ENCODE measurements at regions not wholly inside any gene's neighbourhood (a gene's known extent, or its start where the extent isn't known, plus 50 kb on each side); places are given as distances from the start of the nearest gene placed in this dataset.
"Not testable (repeated sequence)": the region's sequence is repeated elsewhere in the genome, so short reads cannot be mapped to it uniquely, and the experiment has no call there.

GRCh38 chr2:103365071-103365470 lies 603.2 kb downstream of the TMEM182 start:
- no peak for DNase-seq (ENCODE audit: extremely low read depth in 1 of 2, low read depth in 1 of 2)

GRCh38 chr2:103367877-103368276 lies 606.0 kb downstream of the TMEM182 start:
- no peak for DNase-seq (ENCODE audit: extremely low read depth in 1 of 2, low read depth in 1 of 2)

GRCh38 chr2:103383541-103383940 lies 621.7 kb downstream of the TMEM182 start:
- DNase-seq (ENCODE audit: extremely low read depth in 1 of 2, low read depth in 1 of 2): no peak

- DNase-seq (ENCODE audit: extremely low read depth in 1 of 2, low read depth in 1 of 2): no peak
These were observed 625.0 kb downstream of the TMEM182 start for GRCh38 chr2:103386872-103387271.

GRCh38 chr2:103387888-103388287 lies 626.1 kb downstream of the TMEM182 start:
- DNase-seq (ENCODE audit: extremely low read depth in 1 of 2, low read depth in 1 of 2): no peak

- DNase-seq (ENCODE audit: extremely low read depth in 1 of 2, low read depth in 1 of 2): no peak
These were observed 634.3 kb downstream of the TMEM182 start for GRCh38 chr2:103396152-103396551.

GRCh38 chr2:103401621-103402020 lies 639.8 kb downstream of the TMEM182 start:
- DNase-seq (ENCODE audit: extremely low read depth in 1 of 2, low read depth in 1 of 2): no peak

- DNase-seq (ENCODE audit: extremely low read depth in 1 of 2, low read depth in 1 of 2): no peak
These were observed 640.5 kb downstream of the TMEM182 start for GRCh38 chr2:103402336-103402735.

GRCh38 chr2:103402944-103403343 lies 641.1 kb downstream of the TMEM182 start:
- DNase-seq (ENCODE audit: extremely low read depth in 1 of 2, low read depth in 1 of 2): no peak

GRCh38 chr2:103403388-103403787 lies 641.6 kb downstream of the TMEM182 start:
- not testable (repeated sequence) for DNase-seq (ENCODE audit: extremely low read depth in 1 of 2, low read depth in 1 of 2)

GRCh38 chr2:103410221-103410620 lies 648.4 kb downstream of the TMEM182 start:
- no peak for DNase-seq (ENCODE audit: extremely low read depth in 1 of 2, low read depth in 1 of 2)

- no peak for DNase-seq (ENCODE audit: extremely low read depth in 1 of 2, low read depth in 1 of 2)
These were observed 657.7 kb downstream of the TMEM182 start for GRCh38 chr2:103419506-103419905.

- DNase-seq (ENCODE audit: extremely low read depth in 1 of 2, low read depth in 1 of 2): no peak
These were observed 661.3 kb downstream of the TMEM182 start for GRCh38 chr2:103423100-103423499.

GRCh38 chr2:103427567-103427966 lies 665.7 kb downstream of the TMEM182 start:
- no peak for DNase-seq (ENCODE audit: extremely low read depth in 1 of 2, low read depth in 1 of 2)

GRCh38 chr2:103430191-103430590 lies 668.4 kb downstream of the TMEM182 start:
- no peak for DNase-seq (ENCODE audit: extremely low read depth in 1 of 2, low read depth in 1 of 2)

- peak in 1 of 2 donors; percentile 8 for DNase-seq (ENCODE audit: extremely low read depth in 1 of 2, low read depth in 1 of 2)
These were observed 673.2 kb downstream of the TMEM182 start for GRCh38 chr2:103435010-103435409.

GRCh38 chr2:103437161-103437560 lies 675.3 kb downstream of the TMEM182 start:
- no peak for DNase-seq (ENCODE audit: extremely low read depth in 1 of 2, low read depth in 1 of 2)

- no peak for DNase-seq (ENCODE audit: extremely low read depth in 1 of 2, low read depth in 1 of 2)
These were observed 683.5 kb downstream of the TMEM182 start for GRCh38 chr2:103445347-103445746.

GRCh38 chr2:103448495-103448894 lies 686.7 kb downstream of the TMEM182 start:
- DNase-seq (ENCODE audit: extremely low read depth in 1 of 2, low read depth in 1 of 2): no peak

GRCh38 chr2:103451283-103451682 lies 689.5 kb downstream of the TMEM182 start:
- no peak for DNase-seq (ENCODE audit: extremely low read depth in 1 of 2, low read depth in 1 of 2)

- DNase-seq (ENCODE audit: extremely low read depth in 1 of 2, low read depth in 1 of 2): no peak
These were observed 697.5 kb downstream of the TMEM182 start for GRCh38 chr2:103459283-103459682.

- DNase-seq (ENCODE audit: extremely low read depth in 1 of 2, low read depth in 1 of 2): no peak
These were observed 700.3 kb downstream of the TMEM182 start for GRCh38 chr2:103462101-103462500.

- no peak for DNase-seq (ENCODE audit: extremely low read depth in 1 of 2, low read depth in 1 of 2)
These were observed 700.9 kb downstream of the TMEM182 start for GRCh38 chr2:103462712-103463111.

GRCh38 chr2:103464831-103465230 lies 703.0 kb downstream of the TMEM182 start:
- DNase-seq (ENCODE audit: extremely low read depth in 1 of 2, low read depth in 1 of 2): no peak

Measured in stimulated activated CD8-positive, alpha-beta memory T cell treated with anti-CD3 and anti-CD28 coated beads, Interleukin-7, amount 100 ng/mL, for 48 hours (primary cell).